Fibroblast of the aortic adventitia (primary cell): ENCODE measurements at regions not wholly inside any gene's neighbourhood (a gene's known extent, or its start where the extent isn't known, plus 50 kb on each side); places are given as distances from the start of the nearest gene placed in this dataset. TPM values are rescaled to one million over a fixed set of nuclear protein-coding genes. Genes with fewer than 3 reads are reported as not detected.

Experiments used
- DNase-seq: peaks from one replicate; pipeline ENCODE4 v3.0.0-alpha.2; 2010; ENCODE audit warnings: low read depth
- H3K4me3 ChIP-seq: 2 replicates; pipeline ENCODE4 v1.5.1; 2011; ENCODE audit warnings: low read depth, mild to moderate bottlenecking, control low read depth, low read length, moderate library complexity
- small RNA-seq: library from RNA; depleted of rRNA; stranded (forward); fragments of <200 nt; gene quantifications from one replicate; pipeline ENCODE3, GENCODE V24; 2012
- TF ChIP-seq, protein P1 (sequence below): IDR thresholded peaks from 2 replicates; pipeline ENCODE4 v1.5.1; 2011; ENCODE audit warnings: mild to moderate bottlenecking, low read length, control low read depth, inconsistent platforms; ENCODE audit not compliant: insufficient read depth

DNA sequence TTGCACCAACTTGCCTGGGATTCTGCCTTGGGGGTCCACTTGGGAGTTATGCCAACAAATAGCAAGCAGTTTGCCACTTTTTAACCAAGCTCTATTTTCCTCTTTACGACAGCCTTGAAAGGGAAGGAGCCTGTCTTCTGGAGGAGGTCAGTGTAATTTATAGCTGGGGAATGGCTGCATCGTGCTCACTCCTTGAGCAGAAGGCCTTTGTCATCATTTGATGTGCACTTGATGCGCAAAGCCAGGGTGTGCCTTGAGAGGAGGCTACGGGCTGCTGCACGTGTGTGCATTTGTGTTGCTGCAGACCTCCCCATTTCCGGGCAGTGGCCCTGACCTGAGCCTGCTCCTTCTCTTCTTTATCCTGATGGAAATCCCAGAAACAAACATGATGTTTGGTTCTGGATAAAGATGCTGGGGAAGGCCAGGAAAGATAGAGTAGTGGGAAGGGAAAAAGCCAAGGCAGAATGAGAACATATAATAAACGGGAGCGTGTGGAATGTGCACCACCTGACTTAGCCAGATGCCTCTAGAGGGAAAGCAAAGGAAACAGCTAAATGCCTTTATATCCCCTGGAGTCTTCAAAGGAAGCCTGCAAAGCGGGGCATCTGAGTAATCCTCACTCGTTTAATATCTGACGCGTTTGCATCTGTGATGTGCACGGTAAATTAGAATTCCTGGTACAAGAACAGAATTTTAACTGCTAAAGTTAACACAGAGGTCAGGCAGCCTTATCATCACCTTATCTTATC lies 68.3 kb upstream of the ZNF521 start:
- TF ChIP-seq, protein P1, sequence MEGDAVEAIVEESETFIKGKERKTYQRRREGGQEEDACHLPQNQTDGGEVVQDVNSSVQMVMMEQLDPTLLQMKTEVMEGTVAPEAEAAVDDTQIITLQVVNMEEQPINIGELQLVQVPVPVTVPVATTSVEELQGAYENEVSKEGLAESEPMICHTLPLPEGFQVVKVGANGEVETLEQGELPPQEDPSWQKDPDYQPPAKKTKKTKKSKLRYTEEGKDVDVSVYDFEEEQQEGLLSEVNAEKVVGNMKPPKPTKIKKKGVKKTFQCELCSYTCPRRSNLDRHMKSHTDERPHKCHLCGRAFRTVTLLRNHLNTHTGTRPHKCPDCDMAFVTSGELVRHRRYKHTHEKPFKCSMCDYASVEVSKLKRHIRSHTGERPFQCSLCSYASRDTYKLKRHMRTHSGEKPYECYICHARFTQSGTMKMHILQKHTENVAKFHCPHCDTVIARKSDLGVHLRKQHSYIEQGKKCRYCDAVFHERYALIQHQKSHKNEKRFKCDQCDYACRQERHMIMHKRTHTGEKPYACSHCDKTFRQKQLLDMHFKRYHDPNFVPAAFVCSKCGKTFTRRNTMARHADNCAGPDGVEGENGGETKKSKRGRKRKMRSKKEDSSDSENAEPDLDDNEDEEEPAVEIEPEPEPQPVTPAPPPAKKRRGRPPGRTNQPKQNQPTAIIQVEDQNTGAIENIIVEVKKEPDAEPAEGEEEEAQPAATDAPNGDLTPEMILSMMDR = no peak
- H3K4me3 ChIP-seq = no peak overlapping the region
- DNase-seq = no peak

DNA sequence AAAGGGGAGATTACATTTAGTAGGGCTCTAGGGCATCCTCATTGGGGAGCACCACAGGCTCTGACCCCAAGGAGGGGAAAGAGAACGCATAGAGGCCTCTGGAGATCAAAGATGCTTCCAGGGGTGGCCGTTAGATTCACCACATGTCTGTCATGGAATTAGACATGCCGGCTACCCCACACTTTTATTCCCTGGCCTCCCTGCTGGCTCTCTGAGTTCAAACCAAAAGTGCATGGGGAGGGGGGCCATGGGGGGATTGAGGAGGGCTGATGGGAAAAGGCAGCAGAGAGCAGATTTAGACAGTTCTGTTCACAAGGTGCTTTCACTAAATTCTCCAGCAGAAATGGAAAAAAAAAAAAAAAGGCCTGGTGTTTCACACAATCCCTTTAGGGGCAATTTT lies 64.4 kb upstream of the ZNF521 start:
- TF ChIP-seq, protein P1 = no peak
- DNase-seq = no peak
- no peak overlapping the region for H3K4me3 ChIP-seq

- no peak overlapping the region for H3K4me3 ChIP-seq
- DNase-seq = no peak
- TF ChIP-seq, protein P1 = no peak
Measured at GRCh38 chr18:25409971-25410370, 58.0 kb upstream of the ZNF521 start.

DNA sequence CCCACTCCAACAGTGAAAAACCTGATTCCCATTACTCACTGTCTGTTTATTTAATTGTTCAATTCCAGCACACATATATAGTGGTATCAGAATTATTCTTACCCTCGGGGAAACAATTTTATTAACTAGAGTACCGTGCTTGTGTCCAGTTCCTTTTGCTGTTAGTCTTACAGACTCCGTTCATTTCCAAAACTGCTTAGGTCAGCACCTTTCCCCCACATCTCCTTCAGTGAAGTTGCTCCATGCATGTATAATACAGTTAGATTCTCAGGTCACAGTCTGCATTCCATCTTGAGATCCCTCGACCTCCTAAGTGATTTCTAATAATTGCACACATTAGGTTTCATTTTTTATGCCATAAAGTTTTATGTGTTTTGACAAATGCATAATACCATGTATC lies 56.3 kb upstream of the ZNF521 start:
- TF ChIP-seq, protein P1 = no peak
- no peak overlapping the region for H3K4me3 ChIP-seq

More for the DNA sequence above, 56.3 kb upstream of the ZNF521 start:
- DNase-seq = no peak

Small RNA genes in the stretch of these regions (small RNA-seq; reads per million reads assigned to genes)
- gene AC027229.1 (not detected), gene RN7SL97P (not detected)
